ENCODE measurements at regions not wholly inside any gene's neighbourhood (a gene's known extent, or its start where the extent isn't known, plus 50 kb on each side); places are given as distances from the start of the nearest gene placed in this dataset.

- no peak for TF ChIP-seq CTCF (IDR thresholded peaks at IDR 0.05; ENCODE audit: insufficient read depth, low read length, poor library complexity, severe bottlenecking)
- TF ChIP-seq EZH2phosphoT487 (conservative IDR thresholded peaks at IDR 0.05; ENCODE audit: low read length) = no peak
Measured at GRCh38 chr12:91388573-91388972, 206.0 kb upstream of the DCN start.

All from SU-DHL-6 (cell line).